G401 (cell line): ENCODE measurements at regions not wholly inside any gene's neighbourhood (a gene's known extent, or its start where the extent isn't known, plus 50 kb on each side); places are given as distances from the start of the nearest gene placed in this dataset.

Experiments used
- DNase-seq: peaks from one replicate; pipeline ENCODE4 v3.0.0-alpha.2; 2015; ENCODE audit warnings: low spot score
- in situ Hi-C: cut with HindIII; loops from 2 replicates; pipeline ENCODE4 v1.10.0; 2016; ENCODE audit warnings: low sequenced_read_pairs, mixed read lengths

GRCh38 chr2:173821451-173821850 is 143.7 kb downstream of the SP3 start:
- no peak for DNase-seq
- in situ Hi-C loops: no loop called here

- in situ Hi-C loops: no loop called here
These were observed 142.2 kb downstream of the SP3 start for GRCh38 chr2:173822889-173823542.

GRCh38 chr2:173823543-173823939 is 141.6 kb downstream of the SP3 start:
- in situ Hi-C loops: no loop called here

More at GRCh38 chr2:173822889-173823542, 142.2 kb downstream of the SP3 start:
- no peak for DNase-seq

GRCh38 chr2:173828189-173829142 is 136.7 kb downstream of the SP3 start:
- no peak for DNase-seq
- in situ Hi-C loops: no loop called here

More at GRCh38 chr2:173823543-173823939, 141.6 kb downstream of the SP3 start:
- no peak for DNase-seq

GRCh38 chr2:173829727-173830126 is 135.4 kb downstream of the SP3 start:
- in situ Hi-C loops: no loop called here
- DNase-seq: no peak

GRCh38 chr2:173830170-173830569 is 135.0 kb downstream of the SP3 start:
- no peak for DNase-seq
- in situ Hi-C loops: no loop called here

GRCh38 chr2:173831312-173832229 is 133.6 kb downstream of the SP3 start:
- in situ Hi-C loops: no loop called here
- no peak for DNase-seq

GRCh38 chr2:173834141-173834540 is 131.0 kb downstream of the SP3 start:
- DNase-seq: no peak
- in situ Hi-C loops: no loop called here

- no peak for DNase-seq
- in situ Hi-C loops: no loop called here
These were observed 129.4 kb downstream of the SP3 start for GRCh38 chr2:173835726-173836125.

- DNase-seq: no peak
- in situ Hi-C loops: no loop called here
These were observed 124.1 kb downstream of the SP3 start for GRCh38 chr2:173841110-173841509.

GRCh38 chr2:173843526-173843925 is 121.6 kb downstream of the SP3 start:
- DNase-seq: peak; percentile 8
- in situ Hi-C loops: no loop called here

GRCh38 chr2:173851141-173851641 is 114.0 kb downstream of the SP3 start:
- DNase-seq: peak; percentile 72
- in situ Hi-C loops: no loop called here

- in situ Hi-C loops: no loop called here
- DNase-seq: no peak
These were observed 111.0 kb downstream of the SP3 start for GRCh38 chr2:173854141-173854540.

GRCh38 chr2:173854840-173855239 is 110.3 kb downstream of the SP3 start:
- in situ Hi-C loops: no loop called here
- DNase-seq: no peak

- in situ Hi-C loops: no loop called here
- DNase-seq: no peak
These were observed 109.5 kb downstream of the SP3 start for GRCh38 chr2:173855661-173856060.
